H9 (cell line): ENCODE measurements at regions not wholly inside any gene's neighbourhood (a gene's known extent, or its start where the extent isn't known, plus 50 kb on each side); places are given as distances from the start of the nearest gene placed in this dataset.

Experiments
- DNase-seq: peaks from one replicate; pipeline ENCODE4 v3.0.0-alpha.2; 2017
- H2AFZ ChIP-seq: one replicate; pipeline ENCODE4 v1.6.1; 2013; ENCODE audit warnings: mild to moderate bottlenecking, low read length, control low read depth, moderate library complexity
- H2AK5ac ChIP-seq: 2 replicates; pipeline ENCODE4 v1.6.1; 2013; ENCODE audit warnings: low read length, control low read depth, mixed read lengths; ENCODE audit not compliant: insufficient read length
- H2BK120ac ChIP-seq: one replicate; pipeline ENCODE4 v1.6.1; 2013; ENCODE audit warnings: low read depth, mild to moderate bottlenecking, low read length, control low read depth, inconsistent platforms; ENCODE audit not compliant: poor library complexity, severe bottlenecking
- H2BK12ac ChIP-seq: 2 replicates; pipeline ENCODE4 v1.6.1; 2013; ENCODE audit warnings: low read length, control low read depth, mixed read lengths, low read depth; ENCODE audit not compliant: insufficient read length
- H2BK15ac ChIP-seq: 2 replicates; pipeline ENCODE4 v1.6.1; 2013; ENCODE audit warnings: low read depth, low read length, control low read depth
- H2BK20ac ChIP-seq: one replicate; pipeline ENCODE4 v1.6.1; 2013; ENCODE audit warnings: low read depth, mild to moderate bottlenecking, low read length, control low read depth, inconsistent platforms; ENCODE audit not compliant: poor library complexity, severe bottlenecking
- H2BK5ac ChIP-seq: 2 replicates; pipeline ENCODE4 v1.6.1; 2013; ENCODE audit warnings: low read length, control low read depth, mixed read lengths; ENCODE audit not compliant: insufficient read length
- H3K14ac ChIP-seq: 2 replicates; pipeline ENCODE4 v1.6.1; 2013; ENCODE audit warnings: low read length, control low read depth; ENCODE audit not compliant: insufficient read depth
- H3K18ac ChIP-seq: 2 replicates; pipeline ENCODE4 v1.6.1; 2013; ENCODE audit warnings: low read depth, mild to moderate bottlenecking, mixed read lengths, low read length, control low read depth; ENCODE audit not compliant: insufficient read length
- H3K23ac ChIP-seq: 2 replicates; pipeline ENCODE4 v1.6.1; 2013; ENCODE audit warnings: low read length, control low read depth, mixed read lengths, low read depth; ENCODE audit not compliant: insufficient read length
- H3K23me2 ChIP-seq: 2 replicates; pipeline ENCODE4 v1.6.1; 2013; ENCODE audit warnings: low read depth, mild to moderate bottlenecking, mixed read lengths, low read length, control low read depth; ENCODE audit not compliant: insufficient read length, poor library complexity, severe bottlenecking
- H3K27ac ChIP-seq: 2 replicates; pipeline ENCODE4 v1.5.1; 2013; ENCODE audit warnings: low read length, control low read depth, mixed read lengths, low read depth; ENCODE audit not compliant: insufficient read length
- H3K27me3 ChIP-seq: 2 replicates; pipeline ENCODE4 v1.6.1; 2013; ENCODE audit warnings: low read length, control low read depth, inconsistent platforms; ENCODE audit not compliant: insufficient read depth
- H3K4ac ChIP-seq: 2 replicates; pipeline ENCODE4 v1.6.1; 2013; ENCODE audit warnings: low read depth, mild to moderate bottlenecking, control low read depth, inconsistent platforms, low read length, moderate library complexity
- H3K4me1 ChIP-seq: 2 replicates; pipeline ENCODE4 v1.6.1; 2013; ENCODE audit warnings: low read length, control low read depth, inconsistent platforms; ENCODE audit not compliant: insufficient read depth
- H3K4me2 ChIP-seq: 2 replicates; pipeline ENCODE4 v1.6.1; 2013; ENCODE audit warnings: low read length, control low read depth, mixed read lengths; ENCODE audit not compliant: insufficient read length, insufficient read depth
- H3K56ac ChIP-seq: 2 replicates; pipeline ENCODE4 v1.6.1; 2013; ENCODE audit warnings: low read depth, mild to moderate bottlenecking, mixed read lengths, low read length, control low read depth; ENCODE audit not compliant: insufficient read length
- H3K79me1 ChIP-seq: 2 replicates; pipeline ENCODE4 v1.6.1; 2013; ENCODE audit warnings: low read depth, mild to moderate bottlenecking, moderate library complexity, low read length, control low read depth, inconsistent platforms; ENCODE audit not compliant: insufficient read depth, poor library complexity, severe bottlenecking
- H3K79me2 ChIP-seq: 2 replicates; pipeline ENCODE4 v1.6.1; 2013; ENCODE audit warnings: low read length, control low read depth, inconsistent platforms; ENCODE audit not compliant: insufficient read depth
- H3K9ac ChIP-seq: 2 replicates; pipeline ENCODE4 v1.6.1; 2013; ENCODE audit warnings: low read length, control low read depth, mixed read lengths; ENCODE audit not compliant: insufficient read length; ENCODE audit errors: extremely low read depth
- H3K9me3 ChIP-seq: one replicate; pipeline ENCODE4 v1.6.1; 2013; ENCODE audit warnings: low read depth, low read length, inconsistent platforms; ENCODE audit not compliant: control insufficient read depth
- H3T11ph ChIP-seq: one replicate; pipeline ENCODE4 v1.6.1; 2013; ENCODE audit warnings: mild to moderate bottlenecking, low read length, control low read depth, inconsistent platforms
- H4K20me1 ChIP-seq: one replicate; pipeline ENCODE4 v1.6.1; 2013; ENCODE audit not compliant: control insufficient read depth, insufficient read length, insufficient read depth
- H4K5ac ChIP-seq: 2 replicates; pipeline ENCODE4 v1.6.1; 2013; ENCODE audit warnings: low read depth, mild to moderate bottlenecking, mixed read lengths, low read length, control low read depth; ENCODE audit not compliant: insufficient read length
- H4K8ac ChIP-seq: replicated peaks from 2 replicates; pipeline ENCODE4 v1.6.1; 2013; ENCODE audit warnings: low read length, control low read depth, mixed read lengths, low read depth; ENCODE audit not compliant: insufficient read length
- H4K91ac ChIP-seq: 2 replicates; pipeline ENCODE4 v1.6.1; 2013; ENCODE audit warnings: low read depth, mild to moderate bottlenecking, moderate library complexity, mixed read lengths, low read length, control low read depth; ENCODE audit not compliant: insufficient read length
- H3K27ac Mint-ChIP-seq, 3 experiments: 2 replicates in 2 of 3; 3 replicates in 1 of 3; pipeline ENCODE4 v1.8.0; 2020 to 2021; ENCODE audit warnings: mixed read lengths in 3 of 3, mild to moderate bottlenecking in 1 of 3, moderate library complexity in 1 of 3
- H3K27me3 Mint-ChIP-seq: 2 replicates; pipeline ENCODE4 v1.8.0; 2021; ENCODE audit warnings: low read depth, mild to moderate bottlenecking, moderate library complexity, mixed read lengths
- H3K36me3 Mint-ChIP-seq, 3 experiments: 2 replicates in 2 of 3; 3 replicates in 1 of 3; pipeline ENCODE4 v1.8.0; 2020 to 2021; ENCODE audit warnings: low read depth in 3 of 3, mixed read lengths in 3 of 3; ENCODE audit not compliant: insufficient read depth in 1 of 3
- H3K4me1 Mint-ChIP-seq, 2 experiments: 2 replicates each; pipeline ENCODE4 v1.8.0; 2020; ENCODE audit warnings: mixed read lengths in 2 of 2
- H3K4me3 Mint-ChIP-seq, 2 experiments: 2 replicates in 1 of 2; 3 replicates in 1 of 2; pipeline ENCODE4 v1.8.0; 2020 to 2021; ENCODE audit warnings: mild to moderate bottlenecking in 2 of 2, mixed read lengths in 2 of 2, moderate library complexity in 1 of 2
- H3K9me3 Mint-ChIP-seq, 2 experiments: 2 replicates in 1 of 2; 3 replicates in 1 of 2; pipeline ENCODE4 v1.8.0; 2020; ENCODE audit warnings: mild to moderate bottlenecking in 2 of 2, mixed read lengths in 2 of 2, moderate library complexity in 1 of 2
- CTCF ChIP-seq: fragments of 200-600 bp; sonication (generic); conservative IDR thresholded peaks from 3 replicates; pipeline ENCODE4 v1.8.0; 2021; ENCODE audit warnings: antibody characterized with exemption, mild to moderate bottlenecking
- WGBS: extraction: QIAGEN DNeasy Blood & Tissue Kit; methylation state at CpG from one replicate; pipeline ENCODE4 v1.1.7; 2013; ENCODE audit warnings: missing lambda C conversion rate, low lambda C conversion rate, mixed read lengths; ENCODE audit not compliant: insufficient read length; ENCODE audit errors: extremely low coverage; 5-methylcytosine and 5-hydroxymethylcytosine counted together

- Histone ChIP-seq H2BK120ac (no peak overlapping the region), H3K27ac (no peak overlapping the region), H3K4me1 (peaks cover 13% of the 10 kb centered on the region), H3K4me2 (peak overlapping the region; percentile 23), H3K4ac (no peak overlapping the region), H2AK5ac (no peak overlapping the region), H3T11ph (no peak overlapping the region), H3K23ac (no peak overlapping the region), H4K5ac (no peak overlapping the region), H4K91ac (no peak overlapping the region), H3K79me2 (no peaks in the 10 kb centered on the region), H2AFZ (no peak overlapping the region), H2BK15ac (no peak overlapping the region), H3K56ac (no peak overlapping the region), H3K23me2 (no peaks in the 10 kb centered on the region), H3K79me1 (no peaks in the 10 kb centered on the region), H4K8ac (no peak overlapping the region), H3K18ac (no peak overlapping the region), H3K9me3 (no peaks in the 10 kb centered on the region), H3K9ac (no peak overlapping the region), H4K20me1 (no peaks in the 10 kb centered on the region), H3K14ac (no peak overlapping the region), H2BK20ac (no peak overlapping the region), H2BK12ac (no peak overlapping the region), H2BK5ac (no peak overlapping the region), H3K27me3 (no peaks in the 10 kb centered on the region)
- no peak overlapping the region for H3K4me3 Mint-ChIP-seq
- no CpG with 5 or more reads among the region's 7 CpGs for WGBS
- H3K9me3 Mint-ChIP-seq, result no peaks in the 10 kb centered on the region; a peak in 2 of 5 replicates
- TF ChIP-seq CTCF, result no peak
- no peaks in the 10 kb centered on the region; the same call in none of the 2 replicates for H3K27me3 Mint-ChIP-seq
- H3K27ac Mint-ChIP-seq, result no peak overlapping the region; a peak in 2 of 7 replicates
- peak; percentile 61 for DNase-seq
- no peaks in the 10 kb centered on the region; a peak in 1 of 7 replicates for H3K36me3 Mint-ChIP-seq
- H3K4me1 Mint-ChIP-seq, result peaks cover 33 to 42% of the 10 kb centered on the region in 2 experiments
Measured at GRCh38 chr10:110358869-110359629, 54.3 kb upstream of the SMNDC1 start.
